ENCODE measurements at regions not wholly inside any gene's neighbourhood (a gene's known extent, or its start where the extent isn't known, plus 50 kb on each side); places are given as distances from the start of the nearest gene placed in this dataset.

DNA sequence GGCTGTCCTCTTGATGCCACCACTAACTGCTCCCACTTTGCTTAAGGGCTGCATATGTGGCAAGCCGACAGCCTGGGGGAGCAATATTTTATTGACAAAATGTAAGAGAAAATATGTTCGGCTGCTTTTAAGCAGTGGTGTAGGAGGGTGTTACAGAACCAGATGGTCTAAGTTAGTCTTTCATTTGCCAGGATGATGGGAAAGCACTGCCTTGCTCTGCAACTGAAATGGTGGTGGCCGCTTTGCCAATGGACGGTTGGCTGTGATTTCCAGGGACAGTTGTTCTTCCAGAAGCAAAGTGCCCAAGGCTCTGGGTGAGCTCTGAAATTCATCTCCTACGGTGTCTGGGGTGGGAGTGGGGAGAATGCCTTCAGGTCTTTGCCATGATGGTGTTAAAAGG lies 469.3 kb downstream of the TOX3 start:
- Histone ChIP-seq H3K9me3 (no peaks in the 10 kb centered on the region), H3K4me3 (no peak overlapping the region), H3K4me1 (no peaks in the 10 kb centered on the region), H3K27ac (replicated peaks in 1 of 4) (no peak overlapping the region), H3K27me3 (no peaks in the 10 kb centered on the region), H3K36me3 (no peaks in the 10 kb centered on the region)
- intact Hi-C loops (cut with DNase I) = no loop called here
- no peak for DNase-seq (ENCODE audit: extremely low spot score)
- TF ChIP-seq POLR2A (IDR thresholded peaks at IDR 0.05; ENCODE audit: low read depth) = no peak
- no peak for TF ChIP-seq EP300 (IDR thresholded peaks at IDR 0.05)
- TF ChIP-seq CTCF (IDR thresholded peaks at IDR 0.05) = no peak
- no peak for TF ChIP-seq POLR2AphosphoS5 (IDR thresholded peaks at IDR 0.05)
- 86% methylated on average over 3 of the region's 5 CpGs for WGBS

DNA sequence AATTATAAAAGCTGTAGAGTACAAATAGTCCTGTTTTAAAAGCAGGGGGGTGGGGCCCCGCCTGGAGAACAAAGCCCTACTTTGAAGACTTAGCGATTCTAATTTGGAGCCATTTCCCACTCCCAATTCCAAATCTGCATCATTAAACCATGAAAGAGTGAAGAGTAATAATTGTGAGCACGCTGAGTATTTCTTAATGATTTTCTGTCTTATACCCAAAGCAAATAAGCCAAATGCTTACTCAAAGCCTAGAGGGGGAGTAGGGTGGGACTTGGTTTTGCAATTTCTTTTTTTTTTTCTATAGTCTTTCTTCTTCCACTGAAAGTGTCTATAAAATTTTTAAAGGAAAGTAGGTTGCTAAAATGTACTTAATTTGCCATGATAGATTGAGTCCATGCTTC lies 470.1 kb downstream of the TOX3 start:
- DNase-seq (ENCODE audit: extremely low spot score) = no peak
- Histone ChIP-seq H3K27ac (replicated peaks in 1 of 4) (no peak overlapping the region), H3K4me3 (no peak overlapping the region), H3K4me1 (no peaks in the 10 kb centered on the region), H3K27me3 (no peaks in the 10 kb centered on the region), H3K9me3 (no peaks in the 10 kb centered on the region), H3K36me3 (no peaks in the 10 kb centered on the region)
- intact Hi-C loops (cut with DNase I) = no loop called here
- TF ChIP-seq EP300 (IDR thresholded peaks at IDR 0.05) (no peak), CTCF (IDR thresholded peaks at IDR 0.05) (no peak), POLR2AphosphoS5 (IDR thresholded peaks at IDR 0.05) (no peak), POLR2A (IDR thresholded peaks at IDR 0.05; ENCODE audit: low read depth) (no peak)
- 60% methylated on average over 3 of the region's 3 CpGs for WGBS

DNA sequence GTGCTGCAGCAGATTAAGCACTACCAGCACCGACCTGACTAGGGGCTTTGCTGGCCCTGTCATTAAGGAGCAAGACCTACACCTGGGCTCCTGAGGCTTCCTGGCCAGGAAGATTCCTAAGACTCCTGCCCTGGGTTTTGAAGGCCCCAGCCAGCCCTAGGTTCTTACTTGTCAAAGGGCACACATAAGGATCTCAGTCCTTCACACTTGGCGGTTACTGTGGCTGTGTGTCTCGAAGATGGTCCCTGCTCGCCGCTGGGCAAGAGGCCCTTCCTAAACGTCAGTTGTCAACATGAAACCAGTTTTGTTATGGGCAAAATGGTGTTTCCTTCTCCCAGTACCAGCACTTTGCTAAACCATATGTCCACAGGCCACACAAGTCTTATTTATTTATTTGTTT lies 470.6 kb downstream of the TOX3 start:
- Histone ChIP-seq H3K36me3 (no peaks in the 10 kb centered on the region), H3K27me3 (no peaks in the 10 kb centered on the region), H3K27ac (replicated peaks in 1 of 4) (no peak overlapping the region), H3K4me3 (no peak overlapping the region), H3K9me3 (no peaks in the 10 kb centered on the region), H3K4me1 (no peaks in the 10 kb centered on the region)
- no peak for DNase-seq (ENCODE audit: extremely low spot score)
- 95% methylated on average over 6 of the region's 6 CpGs for WGBS
- intact Hi-C loops (cut with DNase I) = no loop called here
- no peak for TF ChIP-seq EP300 (IDR thresholded peaks at IDR 0.05)

GRCh38 chr16:52074133-52074532 lies 472.8 kb downstream of the TOX3 start:
- no peaks in the 10 kb centered on the region for H3K27me3 ChIP-seq
- peak; percentile 14 for DNase-seq (ENCODE audit: extremely low spot score)
- WGBS = 89% methylated on average over 3 of the region's 3 CpGs
- H3K27ac ChIP-seq (replicated peaks in 1 of 4) = no peak overlapping the region
- intact Hi-C loops (cut with DNase I) = no loop called here
- H3K36me3 ChIP-seq = no peaks in the 10 kb centered on the region
- H3K4me1 ChIP-seq = no peaks in the 10 kb centered on the region
- TF ChIP-seq EP300 (IDR thresholded peaks at IDR 0.05) (no peak), POLR2A (IDR thresholded peaks at IDR 0.05; ENCODE audit: low read depth) (no peak), POLR2AphosphoS5 (IDR thresholded peaks at IDR 0.05) (no peak), CTCF (IDR thresholded peaks at IDR 0.05) (no peak)
- no peaks in the 10 kb centered on the region for H3K9me3 ChIP-seq
- H3K4me3 ChIP-seq = no peak overlapping the region

DNA sequence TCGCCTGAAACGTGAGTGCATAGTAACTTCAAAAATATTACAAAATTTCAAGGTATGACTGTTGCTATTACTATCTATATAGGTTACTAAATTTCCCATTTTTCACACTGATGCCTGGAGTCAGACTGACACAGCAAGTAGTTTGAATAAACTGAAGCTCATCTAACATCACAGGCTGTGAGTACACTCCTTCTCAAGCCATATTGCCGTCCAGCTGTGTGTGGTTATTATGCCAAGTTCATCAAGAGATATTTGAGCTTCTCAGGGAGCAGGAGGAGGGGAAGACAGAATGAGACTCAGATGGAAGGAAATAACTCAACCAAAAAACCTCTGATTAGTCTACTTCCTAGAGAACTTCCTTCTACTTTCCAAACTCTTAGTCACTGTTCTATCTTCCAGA lies 473.9 kb downstream of the TOX3 start:
- H3K9me3 ChIP-seq = no peaks in the 10 kb centered on the region
- peak; percentile 64 for DNase-seq (ENCODE audit: extremely low spot score)
- H3K4me1 ChIP-seq = no peaks in the 10 kb centered on the region
- no peaks in the 10 kb centered on the region for H3K27me3 ChIP-seq
- H3K27ac ChIP-seq (replicated peaks in 1 of 4) = no peak overlapping the region
- TF ChIP-seq EP300 (IDR thresholded peaks at IDR 0.05) = no peak
- no peak for TF ChIP-seq CTCF (IDR thresholded peaks at IDR 0.05)
- TF ChIP-seq POLR2A (IDR thresholded peaks at IDR 0.05; ENCODE audit: low read depth) = no peak
- no peak for TF ChIP-seq POLR2AphosphoS5 (IDR thresholded peaks at IDR 0.05)
- WGBS = 34% methylated on average over 3 of the region's 3 CpGs
- no peaks in the 10 kb centered on the region for H3K36me3 ChIP-seq
- intact Hi-C loops (cut with DNase I) = no loop called here
- H3K4me3 ChIP-seq = no peak overlapping the region
